ENCODE measurements at regions not wholly inside any gene's neighbourhood (a gene's known extent, or its start where the extent isn't known, plus 50 kb on each side); places are given as distances from the start of the nearest gene placed in this dataset.

- DNase-seq, result no peak
Measured at GRCh38 chr10:110355141-110355831, 50.6 kb upstream of the SMNDC1 start.

- no peak for DNase-seq
Measured at GRCh38 chr10:110355922-110356627, 51.4 kb upstream of the SMNDC1 start.

- no peak for DNase-seq
Measured at GRCh38 chr10:110356628-110357245, 52.0 kb upstream of the SMNDC1 start.

- no peak for DNase-seq
Measured at GRCh38 chr10:110357252-110357780, 52.6 kb upstream of the SMNDC1 start.

- DNase-seq, result no peak
Measured at GRCh38 chr10:110357871-110358270, 53.2 kb upstream of the SMNDC1 start.

- DNase-seq, result no peak
Measured at GRCh38 chr10:110358278-110358677, 53.6 kb upstream of the SMNDC1 start.

- DNase-seq, result no peak
Measured at GRCh38 chr10:110358869-110359629, 54.3 kb upstream of the SMNDC1 start.

GRCh38 chr10:110360857-110361474 lies 56.2 kb upstream of the SMNDC1 start:
- DNase-seq, result no peak

- no peak for DNase-seq
Measured at GRCh38 chr10:110361800-110362456, 57.2 kb upstream of the SMNDC1 start.

GRCh38 chr10:110363572-110364411 lies 59.1 kb upstream of the SMNDC1 start:
- no peak for DNase-seq

GRCh38 chr10:110364531-110364937 lies 59.8 kb upstream of the SMNDC1 start:
- no peak for DNase-seq

GRCh38 chr10:110365356-110366143 lies 60.8 kb upstream of the SMNDC1 start:
- no peak for DNase-seq

GRCh38 chr10:110366635-110367034 lies 61.9 kb upstream of the SMNDC1 start:
- DNase-seq, result no peak

- no peak for DNase-seq
Measured at GRCh38 chr10:110368002-110368401, 63.3 kb upstream of the SMNDC1 start.

- no peak for DNase-seq
Measured at GRCh38 chr10:110368556-110368955, 63.8 kb upstream of the SMNDC1 start.

GRCh38 chr10:110370006-110370405 lies 65.3 kb upstream of the SMNDC1 start:
- DNase-seq, result no peak

- no peak for DNase-seq
Measured at GRCh38 chr10:110372656-110373055, 67.9 kb upstream of the SMNDC1 start.

- no peak for DNase-seq
Measured at GRCh38 chr10:110373059-110373458, 68.3 kb upstream of the SMNDC1 start.

GRCh38 chr10:110373857-110374654 lies 69.3 kb upstream of the SMNDC1 start:
- DNase-seq, result no peak

Measured in NCI-H2029 treated with DMSO at 0.1 percent for 48 hours (cell line).